ENCODE measurements at regions not wholly inside any gene's neighbourhood (a gene's known extent, or its start where the extent isn't known, plus 50 kb on each side); places are given as distances from the start of the nearest gene placed in this dataset.

- WGBS, 2 donors: 73 to 91% methylated on average over 1 of the region's 1 CpG
- DNase-seq (ENCODE audit: low spot score in 2 of 2): no peak
- intact Hi-C loops (cut with DNase I; ENCODE audit: low total_unique reads): no loop called here
- no peak overlapping the region for H3K4me3 ChIP-seq (ENCODE audit: low read depth, poor library complexity, severe bottlenecking)
- no peak for TF ChIP-seq POLR2A (IDR thresholded peaks at IDR 0.05)
- no peak for TF ChIP-seq CTCF (IDR thresholded peaks at IDR 0.05)
Observed at GRCh38 chr6:132868057-132868456, 53.7 kb downstream of the RPS12 start.

- TF ChIP-seq POLR2A (IDR thresholded peaks at IDR 0.05): no peak
- TF ChIP-seq CTCF (IDR thresholded peaks at IDR 0.05): no peak
- no peak for DNase-seq (ENCODE audit: low spot score in 2 of 2)
- WGBS, 2 donors: 84 to 88% methylated on average over 1 of the region's 1 CpG
- intact Hi-C loops (cut with DNase I; ENCODE audit: low total_unique reads): no loop called here
- H3K4me3 ChIP-seq (ENCODE audit: low read depth, poor library complexity, severe bottlenecking): no peak overlapping the region
Observed at GRCh38 chr6:132872923-132873322, 58.6 kb downstream of the RPS12 start.

GRCh38 chr6:132877003-132877402 is 62.6 kb downstream of the RPS12 start:
- WGBS, 2 donors: 65 to 80% methylated on average over 2 of the region's 2 CpGs
- intact Hi-C loops (cut with DNase I; ENCODE audit: low total_unique reads): no loop called here
- TF ChIP-seq POLR2A (IDR thresholded peaks at IDR 0.05) (no peak), CTCF (IDR thresholded peaks at IDR 0.05) (no peak)

GRCh38 chr6:132887204-132887603 is 72.8 kb downstream of the RPS12 start:
- H3K4me3 ChIP-seq (ENCODE audit: low read depth, poor library complexity, severe bottlenecking): no peak overlapping the region
- intact Hi-C loops (cut with DNase I; ENCODE audit: low total_unique reads): no loop called here
- 13 to 27% methylated on average over 1 of the region's 1 CpG for WGBS, 2 donors
- TF ChIP-seq POLR2A (IDR thresholded peaks at IDR 0.05) (no peak), CTCF (IDR thresholded peaks at IDR 0.05) (no peak)
- no peak for DNase-seq (ENCODE audit: low spot score in 2 of 2)

More at GRCh38 chr6:132877003-132877402, 62.6 kb downstream of the RPS12 start:
- no peak for DNase-seq (ENCODE audit: low spot score in 2 of 2)
- H3K4me3 ChIP-seq (ENCODE audit: low read depth, poor library complexity, severe bottlenecking): no peak overlapping the region

GRCh38 chr6:132888701-132889100 is 74.3 kb downstream of the RPS12 start:
- intact Hi-C loops (cut with DNase I; ENCODE audit: low total_unique reads): no loop called here
- 65% methylated on average over 2 of the region's 2 CpGs for WGBS, 2 donors
- TF ChIP-seq POLR2A (IDR thresholded peaks at IDR 0.05): no peak
- TF ChIP-seq CTCF (IDR thresholded peaks at IDR 0.05): no peak
- H3K4me3 ChIP-seq (ENCODE audit: low read depth, poor library complexity, severe bottlenecking): no peak overlapping the region
- DNase-seq (ENCODE audit: low spot score in 2 of 2): no peak
